ENCODE measurements at regions not wholly inside any gene's neighbourhood (a gene's known extent, or its start where the extent isn't known, plus 50 kb on each side); places are given as distances from the start of the nearest gene placed in this dataset.

GRCh38 chr15:39302936-39303335, 277.9 kb upstream of the THBS1 start:
- Histone ChIP-seq H3K4me1 (ENCODE audit: low read length) (peaks cover 24% of the 10 kb centered on the region), H3K36me3 (replicated peaks; ENCODE audit: low read depth, low read length) (no peaks in the 10 kb centered on the region), H3K4me3 (ENCODE audit: low read length) (no peak overlapping the region), H3K79me2 (ENCODE audit: low read length) (no peaks in the 10 kb centered on the region), H4K20me1 (ENCODE audit: insufficient read depth, low read length) (no peaks in the 10 kb centered on the region), H3K27ac (ENCODE audit: low read length) (no peak overlapping the region), H3K9me3 (ENCODE audit: insufficient read depth, low read length) (0 out of 2 replicates have a peak, but pooled peaks cover 2% of the 10 kb centered on the region), H3K9ac (ENCODE audit: low read length) (no peak overlapping the region), H3K4me2 (ENCODE audit: low read length) (no peak overlapping the region), H3K27me3 (ENCODE audit: low read depth, low read length) (0 out of 2 replicates have a peak, but pooled peaks cover 2% of the 10 kb centered on the region), H2AFZ (ENCODE audit: low read depth, low read length) (no peak overlapping the region)
- TF ChIP-seq EZH2phosphoT487 (IDR thresholded peaks at IDR 0.05; ENCODE audit: low read depth): no peak
- no peak for TF ChIP-seq CTCF (IDR thresholded peaks at IDR 0.05; ENCODE audit: low read depth, low read length)

GRCh38 chr15:39304201-39304841, 276.6 kb upstream of the THBS1 start:
- Histone ChIP-seq H3K9me3 (ENCODE audit: insufficient read depth, low read length) (0 out of 2 replicates have a peak, but pooled peaks cover 2% of the 10 kb centered on the region), H2AFZ (ENCODE audit: low read depth, low read length) (no peak overlapping the region), H4K20me1 (ENCODE audit: insufficient read depth, low read length) (no peaks in the 10 kb centered on the region), H3K27me3 (ENCODE audit: low read depth, low read length) (0 out of 2 replicates have a peak, but pooled peaks cover 2% of the 10 kb centered on the region), H3K79me2 (ENCODE audit: low read length) (no peaks in the 10 kb centered on the region), H3K4me3 (ENCODE audit: low read length) (no peak overlapping the region), H3K27ac (ENCODE audit: low read length) (no peak overlapping the region), H3K36me3 (replicated peaks; ENCODE audit: low read depth, low read length) (no peaks in the 10 kb centered on the region), H3K4me2 (ENCODE audit: low read length) (no peak overlapping the region), H3K4me1 (ENCODE audit: low read length) (peaks cover 11% of the 10 kb centered on the region), H3K9ac (ENCODE audit: low read length) (no peak overlapping the region)
- TF ChIP-seq CTCF (IDR thresholded peaks at IDR 0.05; ENCODE audit: low read depth, low read length) (no peak), EZH2phosphoT487 (IDR thresholded peaks at IDR 0.05; ENCODE audit: low read depth) (no peak)

- Histone ChIP-seq H2AFZ (ENCODE audit: low read depth, low read length) (no peak overlapping the region), H3K36me3 (replicated peaks; ENCODE audit: low read depth, low read length) (no peaks in the 10 kb centered on the region), H3K4me2 (ENCODE audit: low read length) (no peak overlapping the region), H3K27ac (ENCODE audit: low read length) (no peak overlapping the region), H3K27me3 (ENCODE audit: low read depth, low read length) (no peaks in the 10 kb centered on the region), H3K9ac (ENCODE audit: low read length) (no peak overlapping the region), H3K9me3 (ENCODE audit: insufficient read depth, low read length) (0 out of 2 replicates have a peak, but pooled peaks cover 2% of the 10 kb centered on the region), H3K4me3 (ENCODE audit: low read length) (no peak overlapping the region), H3K79me2 (ENCODE audit: low read length) (no peaks in the 10 kb centered on the region), H4K20me1 (ENCODE audit: insufficient read depth, low read length) (no peaks in the 10 kb centered on the region), H3K4me1 (ENCODE audit: low read length) (peaks cover 3% of the 10 kb centered on the region)
- TF ChIP-seq CTCF (IDR thresholded peaks at IDR 0.05; ENCODE audit: low read depth, low read length) (no peak), EZH2phosphoT487 (IDR thresholded peaks at IDR 0.05; ENCODE audit: low read depth) (no peak)
Measured at GRCh38 chr15:39304931-39305728, 275.7 kb upstream of the THBS1 start.

- no peak overlapping the region for H3K4me3 ChIP-seq (ENCODE audit: low read length)
- H3K36me3 ChIP-seq (replicated peaks; ENCODE audit: low read depth, low read length): peaks cover 3% of the 10 kb centered on the region
- H2AFZ ChIP-seq (ENCODE audit: low read depth, low read length): no peak overlapping the region
- H4K20me1 ChIP-seq (ENCODE audit: insufficient read depth, low read length): no peaks in the 10 kb centered on the region
- H3K9me3 ChIP-seq (ENCODE audit: insufficient read depth, low read length): 0 out of 2 replicates have a peak, but pooled peaks cover 2% of the 10 kb centered on the region
- no peak overlapping the region for H3K9ac ChIP-seq (ENCODE audit: low read length)
- H3K4me2 ChIP-seq (ENCODE audit: low read length): no peak overlapping the region
- peaks cover 9% of the 10 kb centered on the region for H3K4me1 ChIP-seq (ENCODE audit: low read length)
- TF ChIP-seq CTCF (IDR thresholded peaks at IDR 0.05; ENCODE audit: low read depth, low read length) (no peak), EZH2phosphoT487 (IDR thresholded peaks at IDR 0.05; ENCODE audit: low read depth) (no peak)
- no peaks in the 10 kb centered on the region for H3K27me3 ChIP-seq (ENCODE audit: low read depth, low read length)
- no peaks in the 10 kb centered on the region for H3K79me2 ChIP-seq (ENCODE audit: low read length)
- H3K27ac ChIP-seq (ENCODE audit: low read length): no peak overlapping the region
Measured at GRCh38 chr15:39310633-39311032, 270.2 kb upstream of the THBS1 start.

All from OCI-LY3 (cell line).